Caco-2 (cell line): ENCODE measurements at regions not wholly inside any gene's neighbourhood (a gene's known extent, or its start where the extent isn't known, plus 50 kb on each side); places are given as distances from the start of the nearest gene placed in this dataset.

Experiments used
- BruUV-seq: library from RNA; stranded (reverse); fragments of 400-500 nt; replicated peaks from 2 replicates; lab custom pipeline; 2021; lab: Mats Ljungman, UMichigan
- CTCF ChIA-PET: fragments of 300-600 bp; sonication (Branson Sonifier 250); formaldehyde crosslinking; loops from one replicate; lab custom pipeline; 2022; ENCODE audit warnings: antibody characterized with exemption; lab: Charles Lee
- POLR2A ChIA-PET: fragments of 300-600 bp; sonication (Branson Sonifier 250); formaldehyde crosslinking; loops from one replicate; lab custom pipeline; 2022; ENCODE audit warnings: antibody characterized with exemption; lab: Charles Lee
- DNase-seq, 2 experiments: peaks; one replicate each; pipeline versions ENCODE4 v3.0.0 to v3.0.0-alpha.2; 2020 to 2022
- H3K27me3 ChIP-seq: replicated peaks from 2 replicates; pipeline ENCODE4 v1.6.0; 2011; ENCODE audit warnings: low read length; ENCODE audit not compliant: control insufficient read depth, insufficient read depth
- H3K36me3 ChIP-seq: 2 replicates; pipeline ENCODE4 v1.5.1; 2011; ENCODE audit warnings: low read length; ENCODE audit not compliant: control insufficient read depth, insufficient read depth
- H3K4me1 ChIP-seq: fragments of 250-450 bp; sonication (Bioruptor Pico); 2 replicates; pipeline ENCODE4 v1.5.1; 2020; ENCODE audit warnings: mild to moderate bottlenecking
- H3K4me3 ChIP-seq: 2 replicates; pipeline ENCODE4 v1.5.1; 2011; ENCODE audit warnings: low read depth, mild to moderate bottlenecking, control low read depth, low read length
- H3K9me3 ChIP-seq: fragments of 250-450 bp; sonication (Bioruptor Pico); 2 replicates; pipeline ENCODE4 v1.5.1; 2020; ENCODE audit warnings: mild to moderate bottlenecking, moderate library complexity
- H3K27ac Mint-ChIP-seq: one replicate; pipeline ENCODE4 v1.8.0; 2022; ENCODE audit warnings: mixed read lengths; ENCODE audit not compliant: unreplicated experiment
- H3K27me3 Mint-ChIP-seq: one replicate; pipeline ENCODE4 v1.8.0; 2022; ENCODE audit warnings: mixed read lengths; ENCODE audit not compliant: insufficient read depth, unreplicated experiment
- H3K36me3 Mint-ChIP-seq: one replicate; pipeline ENCODE4 v1.8.0; 2022; ENCODE audit warnings: mild to moderate bottlenecking, mixed read lengths; ENCODE audit not compliant: insufficient read depth, unreplicated experiment
- H3K4me1 Mint-ChIP-seq: one replicate; pipeline ENCODE4 v1.8.0; 2022; ENCODE audit warnings: low read depth, mixed read lengths; ENCODE audit not compliant: unreplicated experiment
- H3K4me3 Mint-ChIP-seq: one replicate; pipeline ENCODE4 v1.8.0; 2022; ENCODE audit warnings: mild to moderate bottlenecking, moderate library complexity, mixed read lengths; ENCODE audit not compliant: unreplicated experiment
- H3K9me3 Mint-ChIP-seq: one replicate; pipeline ENCODE4 v1.8.0; 2022; ENCODE audit warnings: mixed read lengths; ENCODE audit not compliant: unreplicated experiment
- CTCF ChIP-seq, 2 experiments: fragments of 200-600 bp in 1 of 2; IDR thresholded peaks; 1 replicate in 1 of 2; 2 replicates in 1 of 2; pipeline versions ENCODE4 v1.5.1 to v1.8.0; 2011 to 2022; ENCODE audit warnings: antibody characterized with exemption in 1 of 2, control low read depth in 1 of 2, inconsistent platforms in 1 of 2, low read depth in 1 of 2, low read length in 1 of 2, mild to moderate bottlenecking in 1 of 2, moderate library complexity in 1 of 2; ENCODE audit not compliant: insufficient read depth in 1 of 2, severe bottlenecking in 1 of 2, unreplicated experiment in 1 of 2
- intact Hi-C: fragments of 100-400 bp; cut with micrococcal nuclease; formaldehyde crosslinking; loops from one replicate; pipeline ENCODE4 v1.10.0; 2022; ENCODE audit not compliant: unreplicated experiment

GRCh38 chr7:110253093-110253492 lies 837.8 kb upstream of the LRRN3 start:
- CTCF ChIA-PET: no interaction called here
- TF ChIP-seq CTCF (IDR thresholded peaks at IDR 0.05; ENCODE audit: insufficient read depth in 1 of 2, low read depth in 1 of 2, low read length in 1 of 2, severe bottlenecking in 1 of 2, unreplicated experiment in 1 of 2): no peak
- no peak overlapping the region for H3K27ac Mint-ChIP-seq
- no peak overlapping the region for H3K4me3 Mint-ChIP-seq
- no peaks in the 10 kb centered on the region for H3K27me3 Mint-ChIP-seq
- DNase-seq: no peak
- no TSS peak for BruUV-seq
- Histone ChIP-seq H3K4me3 (no peak overlapping the region), H3K27me3 (no peaks in the 10 kb centered on the region), H3K36me3 (no peaks in the 10 kb centered on the region), H3K4me1 (no peaks in the 10 kb centered on the region), H3K9me3 (no peaks in the 10 kb centered on the region)
- no peaks in the 10 kb centered on the region for H3K4me1 Mint-ChIP-seq
- no peaks in the 10 kb centered on the region for H3K36me3 Mint-ChIP-seq
- H3K9me3 Mint-ChIP-seq: peaks cover 7% of the 10 kb centered on the region
- POLR2A ChIA-PET: no interaction called here
- intact Hi-C loops: no loop called here

- POLR2A ChIA-PET: no interaction called here
- Mint-ChIP-seq H3K4me1 (no peaks in the 10 kb centered on the region), H3K4me3 (no peak overlapping the region), H3K27ac (no peak overlapping the region), H3K9me3 (peaks cover 7% of the 10 kb centered on the region), H3K36me3 (no peaks in the 10 kb centered on the region), H3K27me3 (no peaks in the 10 kb centered on the region)
- CTCF ChIA-PET: no interaction called here
- no peak for DNase-seq
- BruUV-seq: no TSS peak
- no peak for TF ChIP-seq CTCF (IDR thresholded peaks at IDR 0.05; ENCODE audit: insufficient read depth in 1 of 2, low read depth in 1 of 2, low read length in 1 of 2, severe bottlenecking in 1 of 2, unreplicated experiment in 1 of 2)
- no peaks in the 10 kb centered on the region for H3K27me3 ChIP-seq
- no peaks in the 10 kb centered on the region for H3K4me1 ChIP-seq
- H3K9me3 ChIP-seq: no peaks in the 10 kb centered on the region
- intact Hi-C loops: no loop called here
- H3K36me3 ChIP-seq: no peaks in the 10 kb centered on the region
- H3K4me3 ChIP-seq: no peak overlapping the region
Observed at GRCh38 chr7:110257673-110258072, 833.3 kb upstream of the LRRN3 start.

DNA sequence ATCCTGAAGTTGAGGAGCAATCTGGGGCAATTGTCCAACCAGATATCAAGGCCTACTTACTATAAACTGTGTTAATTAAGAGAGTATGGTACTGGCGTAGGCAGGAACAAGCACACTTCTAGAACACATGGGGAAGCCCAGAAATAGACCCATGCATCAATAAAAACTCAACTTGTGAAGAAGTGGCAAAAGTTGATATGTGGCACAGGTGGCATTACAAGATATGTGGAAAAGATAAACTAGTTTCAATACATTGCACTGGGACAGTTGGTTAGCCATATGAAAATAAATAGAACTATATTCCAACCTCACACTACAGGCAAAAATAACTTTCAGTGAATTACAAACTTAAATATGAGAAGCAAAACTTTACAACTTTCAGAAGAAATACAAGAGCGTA lies 828.7 kb upstream of the LRRN3 start:
- no peaks in the 10 kb centered on the region for H3K9me3 ChIP-seq
- no peaks in the 10 kb centered on the region for H3K36me3 Mint-ChIP-seq
- no peak for TF ChIP-seq CTCF (IDR thresholded peaks at IDR 0.05; ENCODE audit: insufficient read depth in 1 of 2, low read depth in 1 of 2, low read length in 1 of 2, severe bottlenecking in 1 of 2, unreplicated experiment in 1 of 2)
- H3K4me3 ChIP-seq: no peak overlapping the region
- no peaks in the 10 kb centered on the region for H3K27me3 ChIP-seq
- intact Hi-C loops: no loop called here
- no peak for DNase-seq
- no peaks in the 10 kb centered on the region for H3K4me1 ChIP-seq
- no peak overlapping the region for H3K27ac Mint-ChIP-seq
- H3K9me3 Mint-ChIP-seq: no peaks in the 10 kb centered on the region
- POLR2A ChIA-PET: no interaction called here
- H3K27me3 Mint-ChIP-seq: no peaks in the 10 kb centered on the region
- H3K36me3 ChIP-seq: no peaks in the 10 kb centered on the region
- BruUV-seq: no TSS peak
- H3K4me3 Mint-ChIP-seq: no peak overlapping the region
- CTCF ChIA-PET: no interaction called here
- no peaks in the 10 kb centered on the region for H3K4me1 Mint-ChIP-seq
